ENCODE measurements at regions not wholly inside any gene's neighbourhood (a gene's known extent, or its start where the extent isn't known, plus 50 kb on each side); places are given as distances from the start of the nearest gene placed in this dataset.

DNA sequence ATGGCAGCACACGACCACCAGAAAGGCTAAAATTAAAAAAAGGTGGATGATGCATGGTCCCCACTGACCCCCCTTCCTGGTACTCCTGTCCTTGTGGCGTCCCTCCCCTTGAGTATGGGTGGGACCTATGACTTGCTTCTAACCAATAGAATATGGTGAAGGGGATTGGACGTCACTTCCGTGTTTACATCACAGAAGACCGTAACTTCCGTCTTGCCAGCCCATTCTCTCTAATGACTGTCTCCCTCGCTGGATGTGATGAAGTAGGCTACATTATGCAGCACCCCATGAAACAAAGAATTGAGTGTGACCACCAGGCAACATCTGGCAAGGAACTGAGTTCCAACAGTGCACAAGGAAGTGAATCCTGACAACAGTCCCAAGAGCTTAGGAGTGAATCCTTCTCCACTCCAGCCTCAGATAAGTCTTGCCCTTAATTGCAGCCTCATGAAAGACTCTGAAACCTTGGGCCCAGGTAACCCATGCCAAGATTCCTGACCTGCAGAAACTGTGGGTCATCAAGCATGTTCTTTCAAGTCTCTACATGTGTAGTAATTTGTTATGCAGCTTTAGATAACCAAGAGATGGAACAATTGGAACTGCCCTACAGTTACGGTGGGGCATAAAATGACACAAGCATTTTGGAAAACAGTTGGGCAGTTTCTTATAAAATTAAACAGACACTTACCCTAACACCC is 80.1 kb upstream of the NPAS2 start:
- no peak overlapping the region for H3K27ac Mint-ChIP-seq
- no peaks in the 10 kb centered on the region for H3K36me3 Mint-ChIP-seq (ENCODE audit: insufficient read depth)
- peaks cover 13% of the 10 kb centered on the region for H3K27me3 Mint-ChIP-seq

DNA sequence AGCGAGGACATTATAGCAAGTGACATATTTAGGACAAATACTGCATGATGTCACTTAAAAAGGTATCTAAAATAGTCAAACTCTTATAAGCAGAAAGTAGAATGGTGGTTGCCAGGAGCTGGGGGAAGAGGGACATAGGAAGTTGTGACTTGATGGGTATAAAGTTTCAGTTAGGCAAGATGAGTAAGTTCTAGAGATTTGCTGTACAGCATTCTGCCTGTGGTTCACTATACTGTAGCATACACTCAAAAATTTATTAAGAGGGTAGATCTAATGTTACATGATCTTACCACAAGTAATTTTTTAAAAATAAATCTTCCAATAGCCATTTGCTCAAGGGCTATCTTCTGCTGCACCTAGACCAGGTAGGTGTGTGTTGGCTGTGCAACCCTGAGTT is 78.1 kb upstream of the NPAS2 start:
- Mint-ChIP-seq H3K27me3 (peaks cover 10% of the 10 kb centered on the region), H3K4me1 (ENCODE audit: low read depth) (peaks cover 6% of the 10 kb centered on the region), H3K27ac (no peak overlapping the region), H3K4me3 (ENCODE audit: low read depth) (no peak overlapping the region), H3K9me3 (ENCODE audit: low read depth) (no peaks in the 10 kb centered on the region), H3K36me3 (ENCODE audit: insufficient read depth) (no peaks in the 10 kb centered on the region)
- TF ChIP-seq, protein P1, sequence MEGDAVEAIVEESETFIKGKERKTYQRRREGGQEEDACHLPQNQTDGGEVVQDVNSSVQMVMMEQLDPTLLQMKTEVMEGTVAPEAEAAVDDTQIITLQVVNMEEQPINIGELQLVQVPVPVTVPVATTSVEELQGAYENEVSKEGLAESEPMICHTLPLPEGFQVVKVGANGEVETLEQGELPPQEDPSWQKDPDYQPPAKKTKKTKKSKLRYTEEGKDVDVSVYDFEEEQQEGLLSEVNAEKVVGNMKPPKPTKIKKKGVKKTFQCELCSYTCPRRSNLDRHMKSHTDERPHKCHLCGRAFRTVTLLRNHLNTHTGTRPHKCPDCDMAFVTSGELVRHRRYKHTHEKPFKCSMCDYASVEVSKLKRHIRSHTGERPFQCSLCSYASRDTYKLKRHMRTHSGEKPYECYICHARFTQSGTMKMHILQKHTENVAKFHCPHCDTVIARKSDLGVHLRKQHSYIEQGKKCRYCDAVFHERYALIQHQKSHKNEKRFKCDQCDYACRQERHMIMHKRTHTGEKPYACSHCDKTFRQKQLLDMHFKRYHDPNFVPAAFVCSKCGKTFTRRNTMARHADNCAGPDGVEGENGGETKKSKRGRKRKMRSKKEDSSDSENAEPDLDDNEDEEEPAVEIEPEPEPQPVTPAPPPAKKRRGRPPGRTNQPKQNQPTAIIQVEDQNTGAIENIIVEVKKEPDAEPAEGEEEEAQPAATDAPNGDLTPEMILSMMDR (IDR thresholded peaks at IDR 0.05; ENCODE audit: unreplicated experiment) = no peak
- no peak for DNase-seq (ENCODE audit: low spot score, unreplicated experiment)

More for the DNA sequence above, 80.1 kb upstream of the NPAS2 start:
- Mint-ChIP-seq H3K4me3 (ENCODE audit: low read depth) (no peak overlapping the region), H3K9me3 (ENCODE audit: low read depth) (no peaks in the 10 kb centered on the region), H3K4me1 (ENCODE audit: low read depth) (peaks cover 6% of the 10 kb centered on the region)
- DNase-seq (ENCODE audit: low spot score, unreplicated experiment) = no peak
- TF ChIP-seq, protein P1 (IDR thresholded peaks at IDR 0.05; ENCODE audit: unreplicated experiment) = no peak

DNA sequence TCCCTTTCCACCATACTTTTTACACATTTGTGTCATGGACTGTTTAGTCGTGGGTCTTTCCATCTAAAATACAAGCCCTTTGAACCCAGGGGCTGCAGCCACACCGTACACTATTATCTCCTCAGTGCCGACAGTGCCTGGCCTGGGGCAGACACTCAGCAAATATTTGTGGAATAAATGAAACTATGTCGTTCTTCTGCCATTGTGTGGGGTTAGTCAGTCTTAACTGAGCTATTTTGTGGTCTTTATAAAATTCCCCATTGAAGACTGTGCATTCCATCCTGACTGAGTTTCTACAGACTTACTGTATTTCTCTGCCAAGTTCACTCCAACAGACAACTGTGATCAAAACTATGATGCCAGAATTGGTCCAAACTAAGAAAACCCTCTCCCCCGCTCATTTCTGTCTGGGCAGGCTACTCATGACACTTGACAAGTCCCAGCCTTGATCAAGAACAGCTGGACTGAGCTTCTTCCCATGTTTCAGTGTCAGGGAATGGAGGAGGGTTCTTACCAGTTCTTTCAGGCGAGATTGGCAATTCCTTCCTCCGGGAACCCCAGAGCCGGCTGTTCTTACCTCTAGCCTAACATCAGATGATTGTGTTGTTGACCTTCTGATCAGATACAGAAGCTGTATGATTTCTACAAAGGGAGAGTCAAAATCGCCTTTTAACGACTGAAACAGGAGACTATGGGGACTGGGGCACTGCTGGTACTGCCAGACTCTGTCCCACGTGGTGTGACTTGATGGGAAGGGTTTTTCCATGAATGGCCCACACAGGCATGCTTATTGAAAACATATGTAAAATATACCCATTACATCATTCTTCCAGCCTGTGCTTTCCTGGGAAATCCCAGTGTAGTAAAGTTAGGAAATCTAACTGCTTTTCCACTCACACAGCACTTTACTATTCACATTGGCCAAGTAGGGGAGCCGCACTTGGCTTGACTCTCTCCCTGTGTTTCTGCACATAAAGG is 77.4 kb upstream of the NPAS2 start:
- Mint-ChIP-seq H3K36me3 (ENCODE audit: insufficient read depth) (no peaks in the 10 kb centered on the region), H3K27ac (no peak overlapping the region), H3K4me1 (ENCODE audit: low read depth) (peaks cover 6% of the 10 kb centered on the region), H3K9me3 (ENCODE audit: low read depth) (no peaks in the 10 kb centered on the region), H3K27me3 (peaks cover 10% of the 10 kb centered on the region), H3K4me3 (ENCODE audit: low read depth) (no peak overlapping the region)
- TF ChIP-seq, protein P1 (IDR thresholded peaks at IDR 0.05; ENCODE audit: unreplicated experiment) = no peak
- no peak for DNase-seq (ENCODE audit: low spot score, unreplicated experiment)

DNA sequence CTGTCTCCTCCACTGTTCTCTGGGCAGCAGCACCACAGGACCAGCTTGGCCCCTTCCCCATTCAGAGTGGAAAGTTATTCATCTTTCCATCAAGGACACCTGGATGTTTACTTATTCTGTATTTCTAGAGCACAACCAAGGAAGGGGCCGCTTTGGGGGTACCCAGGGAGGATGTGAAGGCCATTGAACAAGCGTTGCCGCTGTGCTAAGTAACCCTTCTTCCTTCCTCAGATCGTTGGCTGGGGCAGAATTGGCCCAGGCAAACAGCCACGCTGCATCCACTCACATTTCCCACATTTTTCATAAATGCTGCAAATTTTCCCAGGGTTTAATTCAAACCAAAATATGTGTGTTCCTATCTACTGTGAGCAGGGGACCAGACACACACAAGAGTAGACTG is 76.2 kb upstream of the NPAS2 start:
- H3K27me3 Mint-ChIP-seq = peaks cover 10% of the 10 kb centered on the region
- H3K36me3 Mint-ChIP-seq (ENCODE audit: insufficient read depth) = no peaks in the 10 kb centered on the region
- no peak for DNase-seq (ENCODE audit: low spot score, unreplicated experiment)
- H3K27ac Mint-ChIP-seq = no peak overlapping the region
- H3K4me3 Mint-ChIP-seq (ENCODE audit: low read depth) = no peak overlapping the region
- peaks cover 6% of the 10 kb centered on the region for H3K4me1 Mint-ChIP-seq (ENCODE audit: low read depth)
- TF ChIP-seq, protein P1 (IDR thresholded peaks at IDR 0.05; ENCODE audit: unreplicated experiment) = no peak
- H3K9me3 Mint-ChIP-seq (ENCODE audit: low read depth) = no peaks in the 10 kb centered on the region

DNA sequence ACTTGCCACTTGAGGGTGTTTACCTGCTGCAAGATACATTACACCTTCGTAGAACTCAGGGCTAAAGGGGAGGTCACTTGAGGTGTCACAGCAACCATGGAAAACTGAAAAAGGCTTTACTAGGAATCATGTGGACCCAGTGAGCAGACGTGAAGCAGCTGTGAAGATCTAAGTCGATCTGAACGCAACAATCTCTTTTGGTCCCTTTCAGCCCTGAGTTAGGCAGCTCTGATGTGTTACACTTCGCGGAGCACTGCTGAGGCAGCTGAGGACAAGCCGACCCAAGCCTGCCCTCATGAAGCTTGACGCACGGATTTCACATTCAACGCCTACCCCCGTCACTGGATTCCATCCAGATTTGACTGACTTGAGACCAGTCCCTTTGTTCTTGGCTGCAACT is 75.8 kb upstream of the NPAS2 start:
- Mint-ChIP-seq H3K27ac (no peak overlapping the region), H3K4me3 (ENCODE audit: low read depth) (no peak overlapping the region), H3K36me3 (ENCODE audit: insufficient read depth) (no peaks in the 10 kb centered on the region), H3K27me3 (peaks cover 10% of the 10 kb centered on the region), H3K9me3 (ENCODE audit: low read depth) (no peaks in the 10 kb centered on the region), H3K4me1 (ENCODE audit: low read depth) (peaks cover 6% of the 10 kb centered on the region)
- TF ChIP-seq, protein P1 (IDR thresholded peaks at IDR 0.05; ENCODE audit: unreplicated experiment) = no peak
- DNase-seq (ENCODE audit: low spot score, unreplicated experiment) = no peak

Measured in progenitor cell of endocrine pancreas (in vitro differentiated cells).